SK-N-SH treated with all-trans-retinoic acid at 6 μM for 48 hours (cell line): ENCODE measurements at regions not wholly inside any gene's neighbourhood (a gene's known extent, or its start where the extent isn't known, plus 50 kb on each side); places are given as distances from the start of the nearest gene placed in this dataset.

Experiments used
- ATAC-seq: fragments of 200-7000 bp; cut with Tn5 transposase; 3 replicates; pipeline ENCODE4 v1.9.1; 2020; ENCODE audit warnings: mild to moderate bottlenecking, moderate library complexity
- ARNTL ChIP-seq: fragments of 450-650 bp; formaldehyde crosslinking; IDR thresholded peaks from 2 replicates; pipeline ENCODE4 v1.5.0; 2020; ENCODE audit warnings: low read depth, mild to moderate bottlenecking, moderate library complexity, borderline replicate concordance
- BACH2 ChIP-seq: fragments of 250-450 bp; sonication (Bioruptor Pico); IDR thresholded peaks from 2 replicates; pipeline ENCODE4 v1.9.0; 2021; ENCODE audit warnings: mild to moderate bottlenecking, borderline replicate concordance
- CSDC2 ChIP-seq: fragments of 250-450 bp; sonication (Bioruptor Pico); IDR thresholded peaks from 2 replicates; pipeline ENCODE4 v1.5.0; 2020; ENCODE audit warnings: mild to moderate bottlenecking, moderate library complexity
- GLIS3 ChIP-seq: fragments of 250-450 bp; sonication (Bioruptor Pico); IDR thresholded peaks from 2 replicates; pipeline ENCODE4 v1.5.0; 2020; ENCODE audit warnings: mild to moderate bottlenecking, moderate library complexity
- ISL1 ChIP-seq: fragments of 250-450 bp; sonication (Bioruptor Pico); IDR thresholded peaks from 2 replicates; pipeline ENCODE4 v2.1.2; 2022; ENCODE audit warnings: mild to moderate bottlenecking, moderate library complexity
- OSR1 ChIP-seq: fragments of 250-450 bp; sonication (Bioruptor Pico); IDR thresholded peaks from 2 replicates; pipeline ENCODE4 v1.8.0; 2022; ENCODE audit warnings: moderate library complexity, mild to moderate bottlenecking, inconsistent platforms
- PPARA ChIP-seq: fragments of 250-450 bp; sonication (Bioruptor Pico); IDR thresholded peaks from 2 replicates; pipeline ENCODE4 v1.5.0; 2020; ENCODE audit warnings: mild to moderate bottlenecking, borderline replicate concordance
- RARB ChIP-seq: fragments of 250-450 bp; sonication (Bioruptor Pico); IDR thresholded peaks from 2 replicates; pipeline ENCODE4 v1.8.0; 2021; ENCODE audit warnings: mild to moderate bottlenecking, moderate library complexity
- SNAI2 ChIP-seq: fragments of 250-450 bp; sonication (Bioruptor Pico); IDR thresholded peaks from 2 replicates; pipeline ENCODE4 v1.5.0; 2020; ENCODE audit warnings: mild to moderate bottlenecking, moderate library complexity
- TOX ChIP-seq: fragments of 250-450 bp; sonication (Bioruptor Pico); IDR thresholded peaks from 2 replicates; pipeline ENCODE4 v1.8.0; 2021; ENCODE audit warnings: mild to moderate bottlenecking, moderate library complexity, borderline replicate concordance
- ZC3H10 ChIP-seq: fragments of 250-450 bp; sonication (Bioruptor Pico); IDR thresholded peaks from 2 replicates; pipeline ENCODE4 v1.5.1; 2021; ENCODE audit warnings: mild to moderate bottlenecking, moderate library complexity
- ZFP3 ChIP-seq: fragments of 250-450 bp; sonication (Bioruptor Pico); IDR thresholded peaks from 2 replicates; pipeline ENCODE4 v1.5.0; 2020; ENCODE audit warnings: mild to moderate bottlenecking, moderate library complexity
- ZFP30 ChIP-seq: fragments of 450-650 bp; formaldehyde crosslinking; IDR thresholded peaks from 2 replicates; pipeline ENCODE4 v1.5.0; 2022; ENCODE audit warnings: mild to moderate bottlenecking, moderate library complexity
- ZNF70 ChIP-seq: fragments of 450-650 bp; formaldehyde crosslinking; IDR thresholded peaks from 2 replicates; pipeline ENCODE4 v1.5.0; 2020; ENCODE audit warnings: mild to moderate bottlenecking, moderate library complexity
- ZNF8 ChIP-seq: fragments of 450-650 bp; formaldehyde crosslinking; IDR thresholded peaks from 2 replicates; pipeline ENCODE4 v1.5.0; 2020; ENCODE audit warnings: mild to moderate bottlenecking, moderate library complexity
- TF ChIP-seq, protein P1 (sequence below): fragments of 250-450 bp; sonication (Bioruptor Pico); IDR thresholded peaks from 2 replicates; pipeline ENCODE4 v1.8.0; 2020; ENCODE audit warnings: mild to moderate bottlenecking, moderate library complexity, borderline replicate concordance
- TF ChIP-seq, protein P2 (sequence below): fragments of 250-450 bp; sonication (Bioruptor Pico); IDR thresholded peaks from 2 replicates; pipeline ENCODE4 v1.5.1; 2021; ENCODE audit warnings: mild to moderate bottlenecking, moderate library complexity
- TF ChIP-seq, protein P3 (sequence below): fragments of 250-450 bp; sonication (Bioruptor Pico); IDR thresholded peaks from 2 replicates; pipeline ENCODE4 v1.8.0; 2021; ENCODE audit warnings: low read depth, mild to moderate bottlenecking, moderate library complexity, borderline replicate concordance
- TF ChIP-seq, protein P4 (sequence below): fragments of 250-450 bp; sonication (Bioruptor Pico); IDR thresholded peaks from 2 replicates; pipeline ENCODE4 v1.5.1; 2020; ENCODE audit warnings: low read depth, mild to moderate bottlenecking, moderate library complexity
- TF ChIP-seq, protein P5 (sequence below): fragments of 250-450 bp; sonication (Bioruptor Pico); IDR thresholded peaks from 2 replicates; pipeline ENCODE4 v1.5.0; 2020; ENCODE audit warnings: mild to moderate bottlenecking, moderate library complexity

DNA sequence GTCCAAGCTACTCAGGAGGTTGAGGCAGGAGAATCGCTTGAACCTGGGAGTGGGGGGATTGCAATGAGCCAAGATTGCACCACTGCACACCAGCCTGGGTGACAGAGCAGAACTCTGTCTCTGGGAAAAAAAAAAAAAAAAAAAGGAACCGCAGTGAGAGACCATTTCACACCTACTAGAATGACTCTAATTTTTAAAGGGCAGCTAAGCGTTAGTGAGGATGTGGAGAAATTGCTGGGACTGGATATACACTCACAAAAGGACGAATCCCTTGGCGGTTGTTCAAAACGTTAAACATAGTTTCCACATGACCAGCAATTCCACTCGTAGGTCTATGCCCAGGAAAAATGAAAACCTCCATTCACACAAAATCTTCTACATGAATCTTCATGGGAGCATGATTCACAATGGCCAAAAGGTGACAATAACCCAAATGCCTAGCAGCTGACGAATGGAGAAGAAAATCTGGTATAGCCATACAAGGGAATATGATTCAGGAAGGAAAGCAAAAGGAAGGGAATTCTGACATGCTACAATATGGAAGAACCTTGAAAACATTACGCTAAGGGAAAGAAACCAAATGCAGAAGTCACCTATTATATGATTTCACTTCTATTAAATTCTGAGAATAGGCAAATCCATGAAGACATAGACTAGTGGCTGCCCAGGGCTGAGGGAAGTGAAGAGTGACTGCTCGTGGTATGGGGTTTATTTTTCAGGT is 127.0 kb downstream of the CHSY1 start:
- no peak for ATAC-seq
- no peak for TF ChIP-seq OSR1 (CRISPR knock-in tag)
- TF ChIP-seq TOX (CRISPR knock-in tag): no peak
- TF ChIP-seq SNAI2 (CRISPR knock-in tag): no peak
- TF ChIP-seq ZNF8 (CRISPR knock-in tag): no peak

GRCh38 chr15:101123222-101123910 is 128.5 kb downstream of the CHSY1 start:
- no peak for ATAC-seq
- TF ChIP-seq ZC3H10 (CRISPR knock-in tag) (no peak), ZNF8 (CRISPR knock-in tag) (no peak), RARB (CRISPR knock-in tag) (no peak), ZFP3 (no peak), ISL1 (CRISPR knock-in tag) (no peak), OSR1 (CRISPR knock-in tag) (no peak), ARNTL (CRISPR knock-in tag) (no peak), CSDC2 (CRISPR knock-in tag) (no peak), BACH2 (no peak), SNAI2 (CRISPR knock-in tag) (no peak)
- TF ChIP-seq, protein P1, sequence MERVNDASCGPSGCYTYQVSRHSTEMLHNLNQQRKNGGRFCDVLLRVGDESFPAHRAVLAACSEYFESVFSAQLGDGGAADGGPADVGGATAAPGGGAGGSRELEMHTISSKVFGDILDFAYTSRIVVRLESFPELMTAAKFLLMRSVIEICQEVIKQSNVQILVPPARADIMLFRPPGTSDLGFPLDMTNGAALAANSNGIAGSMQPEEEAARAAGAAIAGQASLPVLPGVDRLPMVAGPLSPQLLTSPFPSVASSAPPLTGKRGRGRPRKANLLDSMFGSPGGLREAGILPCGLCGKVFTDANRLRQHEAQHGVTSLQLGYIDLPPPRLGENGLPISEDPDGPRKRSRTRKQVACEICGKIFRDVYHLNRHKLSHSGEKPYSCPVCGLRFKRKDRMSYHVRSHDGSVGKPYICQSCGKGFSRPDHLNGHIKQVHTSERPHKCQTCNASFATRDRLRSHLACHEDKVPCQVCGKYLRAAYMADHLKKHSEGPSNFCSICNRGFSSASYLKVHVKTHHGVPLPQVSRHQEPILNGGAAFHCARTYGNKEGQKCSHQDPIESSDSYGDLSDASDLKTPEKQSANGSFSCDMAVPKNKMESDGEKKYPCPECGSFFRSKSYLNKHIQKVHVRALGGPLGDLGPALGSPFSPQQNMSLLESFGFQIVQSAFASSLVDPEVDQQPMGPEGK: no peak
- TF ChIP-seq, protein P2, sequence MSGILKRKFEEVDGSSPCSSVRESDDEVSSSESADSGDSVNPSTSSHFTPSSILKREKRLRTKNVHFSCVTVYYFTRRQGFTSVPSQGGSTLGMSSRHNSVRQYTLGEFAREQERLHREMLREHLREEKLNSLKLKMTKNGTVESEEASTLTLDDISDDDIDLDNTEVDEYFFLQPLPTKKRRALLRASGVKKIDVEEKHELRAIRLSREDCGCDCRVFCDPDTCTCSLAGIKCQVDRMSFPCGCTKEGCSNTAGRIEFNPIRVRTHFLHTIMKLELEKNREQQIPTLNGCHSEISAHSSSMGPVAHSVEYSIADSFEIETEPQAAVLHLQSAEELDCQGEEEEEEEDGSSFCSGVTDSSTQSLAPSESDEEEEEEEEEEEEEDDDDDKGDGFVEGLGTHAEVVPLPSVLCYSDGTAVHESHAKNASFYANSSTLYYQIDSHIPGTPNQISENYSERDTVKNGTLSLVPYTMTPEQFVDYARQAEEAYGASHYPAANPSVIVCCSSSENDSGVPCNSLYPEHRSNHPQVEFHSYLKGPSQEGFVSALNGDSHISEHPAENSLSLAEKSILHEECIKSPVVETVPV (CRISPR knock-in tag): no peak
- TF ChIP-seq, protein P3, sequence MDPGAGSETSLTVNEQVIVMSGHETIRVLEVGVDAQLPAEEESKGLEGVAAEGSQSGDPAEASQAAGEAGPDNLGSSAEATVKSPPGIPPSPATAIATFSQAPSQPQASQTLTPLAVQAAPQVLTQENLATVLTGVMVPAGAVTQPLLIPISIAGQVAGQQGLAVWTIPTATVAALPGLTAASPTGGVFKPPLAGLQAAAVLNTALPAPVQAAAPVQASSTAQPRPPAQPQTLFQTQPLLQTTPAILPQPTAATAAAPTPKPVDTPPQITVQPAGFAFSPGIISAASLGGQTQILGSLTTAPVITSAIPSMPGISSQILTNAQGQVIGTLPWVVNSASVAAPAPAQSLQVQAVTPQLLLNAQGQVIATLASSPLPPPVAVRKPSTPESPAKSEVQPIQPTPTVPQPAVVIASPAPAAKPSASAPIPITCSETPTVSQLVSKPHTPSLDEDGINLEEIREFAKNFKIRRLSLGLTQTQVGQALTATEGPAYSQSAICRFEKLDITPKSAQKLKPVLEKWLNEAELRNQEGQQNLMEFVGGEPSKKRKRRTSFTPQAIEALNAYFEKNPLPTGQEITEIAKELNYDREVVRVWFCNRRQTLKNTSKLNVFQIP: no peak
- TF ChIP-seq, all 23 proteins: peak for 0

DNA sequence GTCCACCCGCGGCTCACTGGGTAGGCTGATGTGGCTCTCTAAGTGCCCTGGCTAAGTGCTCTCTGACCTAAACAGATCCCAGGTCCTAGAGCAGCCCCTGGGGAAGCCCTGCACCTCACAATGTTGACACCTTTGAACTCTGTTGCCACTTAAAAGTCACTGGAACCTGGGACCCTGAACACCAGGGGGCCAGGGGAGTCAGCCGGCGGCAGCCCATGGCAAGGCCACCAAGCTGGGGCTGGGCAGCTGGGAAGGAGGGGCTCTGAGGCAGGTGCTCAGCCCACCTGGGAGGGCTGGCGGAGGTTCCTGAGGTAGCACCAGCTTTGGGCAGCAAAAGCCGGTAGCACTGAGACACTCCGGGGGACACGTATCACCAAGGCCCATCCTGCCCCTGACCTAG is 129.0 kb downstream of the CHSY1 start:
- no peak for ATAC-seq
- TF ChIP-seq, protein P1: no peak
- TF ChIP-seq, protein P4, sequence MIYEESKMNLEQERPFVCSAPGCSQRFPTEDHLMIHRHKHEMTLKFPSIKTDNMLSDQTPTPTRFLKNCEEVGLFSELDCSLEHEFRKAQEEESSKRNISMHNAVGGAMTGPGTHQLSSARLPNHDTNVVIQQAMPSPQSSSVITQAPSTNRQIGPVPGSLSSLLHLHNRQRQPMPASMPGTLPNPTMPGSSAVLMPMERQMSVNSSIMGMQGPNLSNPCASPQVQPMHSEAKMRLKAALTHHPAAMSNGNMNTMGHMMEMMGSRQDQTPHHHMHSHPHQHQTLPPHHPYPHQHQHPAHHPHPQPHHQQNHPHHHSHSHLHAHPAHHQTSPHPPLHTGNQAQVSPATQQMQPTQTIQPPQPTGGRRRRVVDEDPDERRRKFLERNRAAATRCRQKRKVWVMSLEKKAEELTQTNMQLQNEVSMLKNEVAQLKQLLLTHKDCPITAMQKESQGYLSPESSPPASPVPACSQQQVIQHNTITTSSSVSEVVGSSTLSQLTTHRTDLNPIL (CRISPR knock-in tag): no peak
- no peak for TF ChIP-seq OSR1 (CRISPR knock-in tag)
- TF ChIP-seq, protein P5, sequence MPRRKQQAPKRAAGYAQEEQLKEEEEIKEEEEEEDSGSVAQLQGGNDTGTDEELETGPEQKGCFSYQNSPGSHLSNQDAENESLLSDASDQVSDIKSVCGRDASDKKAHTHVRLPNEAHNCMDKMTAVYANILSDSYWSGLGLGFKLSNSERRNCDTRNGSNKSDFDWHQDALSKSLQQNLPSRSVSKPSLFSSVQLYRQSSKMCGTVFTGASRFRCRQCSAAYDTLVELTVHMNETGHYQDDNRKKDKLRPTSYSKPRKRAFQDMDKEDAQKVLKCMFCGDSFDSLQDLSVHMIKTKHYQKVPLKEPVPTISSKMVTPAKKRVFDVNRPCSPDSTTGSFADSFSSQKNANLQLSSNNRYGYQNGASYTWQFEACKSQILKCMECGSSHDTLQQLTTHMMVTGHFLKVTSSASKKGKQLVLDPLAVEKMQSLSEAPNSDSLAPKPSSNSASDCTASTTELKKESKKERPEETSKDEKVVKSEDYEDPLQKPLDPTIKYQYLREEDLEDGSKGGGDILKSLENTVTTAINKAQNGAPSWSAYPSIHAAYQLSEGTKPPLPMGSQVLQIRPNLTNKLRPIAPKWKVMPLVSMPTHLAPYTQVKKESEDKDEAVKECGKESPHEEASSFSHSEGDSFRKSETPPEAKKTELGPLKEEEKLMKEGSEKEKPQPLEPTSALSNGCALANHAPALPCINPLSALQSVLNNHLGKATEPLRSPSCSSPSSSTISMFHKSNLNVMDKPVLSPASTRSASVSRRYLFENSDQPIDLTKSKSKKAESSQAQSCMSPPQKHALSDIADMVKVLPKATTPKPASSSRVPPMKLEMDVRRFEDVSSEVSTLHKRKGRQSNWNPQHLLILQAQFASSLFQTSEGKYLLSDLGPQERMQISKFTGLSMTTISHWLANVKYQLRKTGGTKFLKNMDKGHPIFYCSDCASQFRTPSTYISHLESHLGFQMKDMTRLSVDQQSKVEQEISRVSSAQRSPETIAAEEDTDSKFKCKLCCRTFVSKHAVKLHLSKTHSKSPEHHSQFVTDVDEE: no peak
- no peak for TF ChIP-seq ZNF70 (CRISPR knock-in tag)
- TF ChIP-seq GLIS3 (CRISPR knock-in tag): no peak
- TF ChIP-seq ZFP3: no peak
- TF ChIP-seq, protein P3: no peak
- no peak for TF ChIP-seq ISL1 (CRISPR knock-in tag)
- TF ChIP-seq ZC3H10 (CRISPR knock-in tag): no peak
- TF ChIP-seq ZFP30: no peak
- TF ChIP-seq BACH2: no peak
- TF ChIP-seq CSDC2 (CRISPR knock-in tag): no peak
- TF ChIP-seq, protein P2 (CRISPR knock-in tag): no peak
- TF ChIP-seq PPARA (CRISPR knock-in tag): no peak
- TF ChIP-seq, all 23 proteins: peak for 0
